ENCODE measurements at regions not wholly inside any gene's neighbourhood (a gene's known extent, or its start where the extent isn't known, plus 50 kb on each side); places are given as distances from the start of the nearest gene placed in this dataset.

- no peak overlapping the region for H3K27ac ChIP-seq (ENCODE audit: low read depth, low read length, poor library complexity, severe bottlenecking)
- no peaks in the 10 kb centered on the region for H3K4me1 ChIP-seq (ENCODE audit: insufficient read depth, low read length, poor library complexity, severe bottlenecking)
- no peaks in the 10 kb centered on the region for H3K27me3 ChIP-seq (replicated peaks; ENCODE audit: insufficient read depth, low read depth, low read length, poor library complexity)
- POLR2A ChIA-PET (ENCODE audit: low non-redundant PET), result no interaction called here
- intact Hi-C loops (cut with micrococcal nuclease; ENCODE audit: unreplicated experiment), result no loop called here
- no peaks in the 10 kb centered on the region for H3K9me3 ChIP-seq (ENCODE audit: low read depth, low read length, poor library complexity, severe bottlenecking)
- CTCF ChIA-PET, result no interaction called here
- H3K36me3 ChIP-seq (ENCODE audit: insufficient read depth, low read length, poor library complexity, severe bottlenecking), result no peaks in the 10 kb centered on the region
- TF ChIP-seq EZH2 (IDR thresholded peaks at IDR 0.05; ENCODE audit: borderline replicate concordance, low read depth, low read length, poor library complexity, severe bottlenecking) (no peak), CTCF (conservative IDR thresholded peaks at IDR 0.05; ENCODE audit: low read depth, low read length) (no peak)
- BruUV-seq (replicated peaks), result no TSS peak
- no peak for DNase-seq (ENCODE audit: low spot score)
- no peak overlapping the region for H3K4me3 ChIP-seq (ENCODE audit: low read depth, low read length, poor library complexity, severe bottlenecking)
These were observed 201.2 kb downstream of the MSX2 start for GRCh38 chr5:174925586-174925985.

GRCh38 chr5:174922955-174923354 is 198.6 kb downstream of the MSX2 start:
- POLR2A ChIA-PET (ENCODE audit: low non-redundant PET), result no interaction called here
- H3K27ac ChIP-seq (ENCODE audit: low read depth, low read length, poor library complexity, severe bottlenecking), result no peak overlapping the region
- H3K36me3 ChIP-seq (ENCODE audit: insufficient read depth, low read length, poor library complexity, severe bottlenecking), result no peaks in the 10 kb centered on the region
- H3K9me3 ChIP-seq (ENCODE audit: low read depth, low read length, poor library complexity, severe bottlenecking), result no peaks in the 10 kb centered on the region
- CTCF ChIA-PET, result no interaction called here
- no peak overlapping the region for H3K4me3 ChIP-seq (ENCODE audit: low read depth, low read length, poor library complexity, severe bottlenecking)
- TF ChIP-seq EZH2 (IDR thresholded peaks at IDR 0.05; ENCODE audit: borderline replicate concordance, low read depth, low read length, poor library complexity, severe bottlenecking) (no peak), CTCF (conservative IDR thresholded peaks at IDR 0.05; ENCODE audit: low read depth, low read length) (no peak)
- H3K4me1 ChIP-seq (ENCODE audit: insufficient read depth, low read length, poor library complexity, severe bottlenecking), result no peaks in the 10 kb centered on the region
- BruUV-seq (replicated peaks), result no TSS peak
- no peaks in the 10 kb centered on the region for H3K27me3 ChIP-seq (replicated peaks; ENCODE audit: insufficient read depth, low read depth, low read length, poor library complexity)
- no peak for DNase-seq (ENCODE audit: low spot score)
- intact Hi-C loops (cut with micrococcal nuclease; ENCODE audit: unreplicated experiment), result no loop called here

- no peak for DNase-seq (ENCODE audit: low spot score)
- H3K4me3 ChIP-seq (ENCODE audit: low read depth, low read length, poor library complexity, severe bottlenecking), result no peak overlapping the region
- POLR2A ChIA-PET (ENCODE audit: low non-redundant PET), result no interaction called here
- CTCF ChIA-PET, result no interaction called here
- TF ChIP-seq CTCF (conservative IDR thresholded peaks at IDR 0.05; ENCODE audit: low read depth, low read length), result no peak
- TF ChIP-seq EZH2 (IDR thresholded peaks at IDR 0.05; ENCODE audit: borderline replicate concordance, low read depth, low read length, poor library complexity, severe bottlenecking), result no peak
- H3K4me1 ChIP-seq (ENCODE audit: insufficient read depth, low read length, poor library complexity, severe bottlenecking), result no peaks in the 10 kb centered on the region
- no peaks in the 10 kb centered on the region for H3K36me3 ChIP-seq (ENCODE audit: insufficient read depth, low read length, poor library complexity, severe bottlenecking)
- no peaks in the 10 kb centered on the region for H3K27me3 ChIP-seq (replicated peaks; ENCODE audit: insufficient read depth, low read depth, low read length, poor library complexity)
- H3K9me3 ChIP-seq (ENCODE audit: low read depth, low read length, poor library complexity, severe bottlenecking), result no peaks in the 10 kb centered on the region
- intact Hi-C loops (cut with micrococcal nuclease; ENCODE audit: unreplicated experiment), result no loop called here
- BruUV-seq (replicated peaks), result no TSS peak
- no peak overlapping the region for H3K27ac ChIP-seq (ENCODE audit: low read depth, low read length, poor library complexity, severe bottlenecking)
These were observed 196.6 kb downstream of the MSX2 start for GRCh38 chr5:174920906-174921550.

Measured in A673 (cell line).